ENCODE measurements at regions not wholly inside any gene's neighbourhood (a gene's known extent, or its start where the extent isn't known, plus 50 kb on each side); places are given as distances from the start of the nearest gene placed in this dataset.

GRCh38 chr13:79686441-79686840 lies 205.5 kb downstream of the NDFIP2 start:
- H3K9me3 ChIP-seq (ENCODE audit: control insufficient read depth, low read depth, low read length): no peaks in the 10 kb centered on the region
- DNase-seq: no peak
- H3K56ac ChIP-seq (ENCODE audit: insufficient read length, low read depth, low read length): no peak overlapping the region
- H2BK5ac ChIP-seq (ENCODE audit: insufficient read length, low read length): no peak overlapping the region
- H3K18ac ChIP-seq (ENCODE audit: insufficient read length, low read depth, low read length): no peak overlapping the region
- H4K20me1 ChIP-seq (ENCODE audit: control insufficient read depth, insufficient read depth, insufficient read length): no peaks in the 10 kb centered on the region
- H2AFZ ChIP-seq (ENCODE audit: low read length): no peak overlapping the region
- H3K4me1 ChIP-seq (ENCODE audit: insufficient read depth, low read length): no peaks in the 10 kb centered on the region
- no peak overlapping the region for H3K4ac ChIP-seq (ENCODE audit: low read depth, low read length)
- H3T11ph ChIP-seq (ENCODE audit: low read length): no peak overlapping the region
- Mint-ChIP-seq H3K27ac (no peak overlapping the region), H3K36me3 (ENCODE audit: insufficient read depth in 1 of 3, low read depth in 3 of 3) (peaks cover 0 to 5% (median 3%) of the 10 kb centered on the region in 3 experiments; a peak in 3 of 7 replicates), H3K9me3 (no peaks in the 10 kb centered on the region; a peak in 1 of 5 replicates), H3K4me3 (no peak overlapping the region), H3K27me3 (ENCODE audit: low read depth) (no peaks in the 10 kb centered on the region), H3K4me1 (no peaks in the 10 kb centered on the region)
- H3K27ac ChIP-seq (ENCODE audit: insufficient read length, low read depth, low read length): no peak overlapping the region
- H3K9ac ChIP-seq (ENCODE audit: extremely low read depth, insufficient read length, low read length): no peak overlapping the region
- no peaks in the 10 kb centered on the region for H3K27me3 ChIP-seq (ENCODE audit: insufficient read depth, low read length)
- H4K5ac ChIP-seq (ENCODE audit: insufficient read length, low read depth, low read length): no peak overlapping the region
- H2BK15ac ChIP-seq (ENCODE audit: low read depth, low read length): no peak overlapping the region
- no peak for TF ChIP-seq CTCF (conservative IDR thresholded peaks at IDR 0.05)
- H3K79me1 ChIP-seq (ENCODE audit: insufficient read depth, low read depth, low read length, poor library complexity, severe bottlenecking): no peaks in the 10 kb centered on the region
- H2BK20ac ChIP-seq (ENCODE audit: low read depth, low read length, poor library complexity, severe bottlenecking): no peak overlapping the region
- H2AK5ac ChIP-seq (ENCODE audit: insufficient read length, low read length): no peak overlapping the region
- no peak overlapping the region for H4K91ac ChIP-seq (ENCODE audit: insufficient read length, low read depth, low read length)
- WGBS (ENCODE audit: extremely low coverage, insufficient read length, low lambda C conversion rate): no CpG with 5 or more reads among the region's 6 CpGs
- H3K23ac ChIP-seq (ENCODE audit: insufficient read length, low read depth, low read length): no peak overlapping the region
- no peak overlapping the region for H2BK12ac ChIP-seq (ENCODE audit: insufficient read length, low read depth, low read length)
- no peaks in the 10 kb centered on the region for H3K23me2 ChIP-seq (ENCODE audit: insufficient read length, low read depth, low read length, poor library complexity, severe bottlenecking)
- no peak overlapping the region for H2BK120ac ChIP-seq (ENCODE audit: low read depth, low read length, poor library complexity, severe bottlenecking)
- no peak overlapping the region for H3K4me2 ChIP-seq (ENCODE audit: insufficient read depth, insufficient read length, low read length)
- H4K8ac ChIP-seq (replicated peaks; ENCODE audit: insufficient read length, low read depth, low read length): no peak overlapping the region
- no peak overlapping the region for H3K14ac ChIP-seq (ENCODE audit: insufficient read depth, low read length)
- H3K79me2 ChIP-seq (ENCODE audit: insufficient read depth, low read length): no peaks in the 10 kb centered on the region
